K562 (cell line): ENCODE measurements at regions not wholly inside any gene's neighbourhood (a gene's known extent, or its start where the extent isn't known, plus 50 kb on each side); places are given as distances from the start of the nearest gene placed in this dataset.
A peak's percentile ranks its signal among the peaks of the same experiment; 100 is the strongest.

Experiments used
- ATF7 ChIP-seq: fragments of 450-650 bp; IDR thresholded peaks from 2 replicates; pipeline ENCODE4 v1.7.1; 2014; ENCODE audit warnings: mild to moderate bottlenecking, moderate library complexity
- CHD1 ChIP-seq: fragments of 200-600 bp; sonication (generic); IDR thresholded peaks from one replicate; pipeline ENCODE4 v1.6.1; 2012; ENCODE audit warnings: mild to moderate bottlenecking, moderate library complexity, low read length, inconsistent platforms
- CHD4 ChIP-seq: fragments of 200-600 bp; sonication (generic); IDR thresholded peaks from 3 replicates; pipeline ENCODE4 v1.6.1; 2012; ENCODE audit warnings: low read depth, mild to moderate bottlenecking, mixed read lengths, low read length, inconsistent platforms; ENCODE audit not compliant: insufficient read depth, insufficient replicate concordance, poor library complexity, severe bottlenecking
- GABPA ChIP-seq: fragments of 200-800 bp; sonication (Bioruptor generic); conservative IDR thresholded peaks from 2 replicates; pipeline ENCODE4 v1.6.1; 2016; ENCODE audit warnings: low read depth, missing genetic modification characterization, missing compliant biosample characterization
- KDM1A ChIP-seq, 2 experiments: fragments of 450-650 bp; IDR thresholded peaks; 2 replicates each; pipeline ENCODE4 v1.6.1; 2016; ENCODE audit warnings: mild to moderate bottlenecking in 2 of 2
- L3MBTL2 ChIP-seq: fragments of 450-650 bp; IDR thresholded peaks from 2 replicates; pipeline ENCODE4 v1.6.1; 2016; ENCODE audit warnings: mild to moderate bottlenecking, moderate library complexity
- MAFG ChIP-seq: fragments of 450-650 bp; conservative IDR thresholded peaks from 2 replicates; pipeline ENCODE4 v1.6.1; 2016; ENCODE audit warnings: missing genetic modification characterization, missing compliant biosample characterization
- MGA ChIP-seq: fragments of 450-650 bp; IDR thresholded peaks from 2 replicates; pipeline ENCODE4 v1.6.1; 2016; ENCODE audit warnings: mild to moderate bottlenecking, moderate library complexity
- POLR2AphosphoS2 ChIP-seq: IDR thresholded peaks from 2 replicates; pipeline ENCODE4 v1.6.1; 2012; ENCODE audit warnings: low read length, improper control_type of control experiment
- ZNF121 ChIP-seq: sonication (generic); formaldehyde crosslinking; conservative IDR thresholded peaks from 2 replicates; pipeline ENCODE4 v1.8.0; 2022; ENCODE audit warnings: missing genetic modification reagents
- ZNF174 ChIP-seq: fragments of 250-450 bp; sonication (Bioruptor Pico); IDR thresholded peaks from 2 replicates; pipeline ENCODE4 v1.4.0; 2020; ENCODE audit warnings: mild to moderate bottlenecking
- ZNF217 ChIP-seq: sonication (generic); formaldehyde crosslinking; IDR thresholded peaks from 2 replicates; pipeline ENCODE4 v1.8.0; 2022; ENCODE audit warnings: mild to moderate bottlenecking, missing genetic modification reagents
- ZNF3 ChIP-seq: fragments of 250-450 bp; sonication (Bioruptor Pico); IDR thresholded peaks from 2 replicates; pipeline ENCODE4 v1.5.0; 2021; ENCODE audit warnings: mild to moderate bottlenecking, moderate library complexity
- ZNF584 ChIP-seq: fragments of 200-800 bp; sonication (Bioruptor generic); IDR thresholded peaks from 2 replicates; pipeline ENCODE4 v1.6.1; 2016; ENCODE audit warnings: low read depth, mild to moderate bottlenecking, missing genetic modification characterization, missing compliant biosample characterization
- ZNF766 ChIP-seq: fragments of 200-800 bp; sonication (Bioruptor generic); conservative IDR thresholded peaks from 2 replicates; pipeline ENCODE4 v1.6.1; 2016; ENCODE audit warnings: missing genetic modification characterization, missing compliant biosample characterization
- TF ChIP-seq, protein P1 (sequence below), 2 experiments: IDR thresholded peaks in 1 of 2; conservative IDR thresholded peaks in 1 of 2; 2 replicates each; pipeline ENCODE4 v1.6.1; 2016; ENCODE audit warnings: low read depth in 2 of 2, mild to moderate bottlenecking in 1 of 2, missing compliant biosample characterization in 1 of 2, missing genetic modification characterization in 1 of 2, moderate library complexity in 1 of 2

GRCh38 chr2:16717477-16717876, 51.8 kb upstream of the CYRIA start (continued):
- TF ChIP-seq ZNF766 (CRISPR knock-in tag) (no peak), ZNF121 (CRISPR knock-in tag) (no peak), L3MBTL2 (peak; percentile 58), CHD1 (no peak), MGA (peak; percentile 53), ZNF174 (CRISPR knock-in tag) (no peak), CHD4 (no peak), GABPA (tag) (0 out of 2 replicates have a peak, but pooled peaks have one; percentile 24), ZNF3 (CRISPR knock-in tag) (no peak), ATF7 (peak; percentile 84), ZNF217 (CRISPR knock-in tag) (no peak), MAFG (tag) (no peak), POLR2AphosphoS2 (no peak), KDM1A (IDR thresholded peaks at IDR 0.05) (no peak), ZNF584 (CRISPR knock-in tag) (0 out of 2 replicates have a peak, but pooled peaks have one; percentile 38)
- TF ChIP-seq, protein P1, sequence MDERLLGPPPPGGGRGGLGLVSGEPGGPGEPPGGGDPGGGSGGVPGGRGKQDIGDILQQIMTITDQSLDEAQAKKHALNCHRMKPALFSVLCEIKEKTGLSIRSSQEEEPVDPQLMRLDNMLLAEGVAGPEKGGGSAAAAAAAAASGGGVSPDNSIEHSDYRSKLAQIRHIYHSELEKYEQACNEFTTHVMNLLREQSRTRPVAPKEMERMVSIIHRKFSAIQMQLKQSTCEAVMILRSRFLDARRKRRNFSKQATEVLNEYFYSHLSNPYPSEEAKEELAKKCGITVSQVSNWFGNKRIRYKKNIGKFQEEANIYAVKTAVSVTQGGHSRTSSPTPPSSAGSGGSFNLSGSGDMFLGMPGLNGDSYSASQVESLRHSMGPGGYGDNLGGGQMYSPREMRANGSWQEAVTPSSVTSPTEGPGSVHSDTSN (CRISPR knock-in tag; IDR thresholded peaks at IDR 0.05; ENCODE audit: low read depth), result no peak
- TF ChIP-seq, protein P1 (tag; conservative IDR thresholded peaks at IDR 0.05; ENCODE audit: low read depth), result peak; percentile 48; the same call in 1 of the 2 replicates
